Neutrophil (primary cell): ENCODE measurements at regions not wholly inside any gene's neighbourhood (a gene's known extent, or its start where the extent isn't known, plus 50 kb on each side); places are given as distances from the start of the nearest gene placed in this dataset.
"Not testable (repeated sequence)": the region's sequence is repeated elsewhere in the genome, so short reads cannot be mapped to it uniquely, and the experiment has no call there.

Experiments
- H3K27ac ChIP-seq: fragments of 200-600 bp; sonication (generic); 2 replicates; pipeline ENCODE4 v1.5.1; 2016; ENCODE audit warnings: mild to moderate bottlenecking, moderate library complexity
- H3K27me3 ChIP-seq: fragments of 200-600 bp; sonication (generic); 2 replicates; pipeline ENCODE4 v1.6.0; 2016; ENCODE audit warnings: mild to moderate bottlenecking
- H3K36me3 ChIP-seq: fragments of 200-600 bp; sonication (generic); 2 replicates; pipeline ENCODE4 v1.5.1; 2017
- H3K4me1 ChIP-seq, 2 experiments: fragments of 200-600 bp in 1 of 2; sonication (generic) in 1 of 2; 1 replicate in 1 of 2; 2 replicates in 1 of 2; pipeline versions ENCODE4 v1.5.1 to v1.6.1; 2013 to 2016; ENCODE audit warnings: low read depth in 1 of 2, low read length in 1 of 2, mild to moderate bottlenecking in 1 of 2, moderate library complexity in 1 of 2; ENCODE audit not compliant: control insufficient read depth in 1 of 2, insufficient read depth in 1 of 2
- H3K4me3 ChIP-seq, 2 experiments: fragments of 200-600 bp in 1 of 2; sonication (generic) in 1 of 2; 1 replicate in 1 of 2; 2 replicates in 1 of 2; pipeline ENCODE4 v1.5.1; 2013 to 2016; ENCODE audit warnings: low read depth in 1 of 2, low read length in 1 of 2, mild to moderate bottlenecking in 1 of 2, moderate library complexity in 1 of 2
- H3K9me3 ChIP-seq: fragments of 200-600 bp; sonication (generic); 2 replicates; pipeline ENCODE4 v1.5.1; 2016
- CTCF ChIP-seq: fragments of 200-600 bp; sonication (generic); IDR thresholded peaks from 2 replicates; pipeline ENCODE4 v1.5.1; 2016; ENCODE audit warnings: antibody characterized with exemption

DNA sequence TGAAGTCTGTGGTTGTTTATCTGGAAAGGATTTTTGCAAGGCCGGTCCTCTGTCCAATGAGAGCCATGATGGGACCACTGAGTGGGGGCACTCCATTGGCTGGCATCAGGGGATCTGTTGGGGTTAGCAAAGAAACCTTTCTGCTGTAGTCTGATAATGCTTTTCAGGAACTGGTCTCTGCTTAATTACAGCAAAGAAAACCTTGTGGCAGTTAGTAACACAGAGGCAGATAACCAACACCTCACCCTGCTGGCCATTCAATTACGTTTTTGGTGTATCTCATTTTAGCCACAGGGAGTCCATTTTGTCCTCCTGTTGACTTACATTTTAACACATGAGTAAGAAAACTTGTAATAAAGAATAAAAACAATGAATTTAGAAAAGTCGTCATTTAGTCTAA is 629.3 kb upstream of the MDGA2 start:
- H3K27ac ChIP-seq: no peak overlapping the region
- no peak overlapping the region for H3K4me3 ChIP-seq
- TF ChIP-seq CTCF: no peak
- no peaks in the 10 kb centered on the region for H3K27me3 ChIP-seq
- no peaks in the 10 kb centered on the region for H3K4me1 ChIP-seq
- H3K9me3 ChIP-seq: no peaks in the 10 kb centered on the region
- no peaks in the 10 kb centered on the region for H3K36me3 ChIP-seq

GRCh38 chr14:48289701-48290100 is 614.3 kb upstream of the MDGA2 start:
- no peak overlapping the region for H3K27ac ChIP-seq
- H3K36me3 ChIP-seq: no peaks in the 10 kb centered on the region
- no peaks in the 10 kb centered on the region for H3K27me3 ChIP-seq
- no peaks in the 10 kb centered on the region for H3K9me3 ChIP-seq
- H3K4me3 ChIP-seq: no peak overlapping the region
- no peaks in the 10 kb centered on the region for H3K4me1 ChIP-seq
- no peak for TF ChIP-seq CTCF

DNA sequence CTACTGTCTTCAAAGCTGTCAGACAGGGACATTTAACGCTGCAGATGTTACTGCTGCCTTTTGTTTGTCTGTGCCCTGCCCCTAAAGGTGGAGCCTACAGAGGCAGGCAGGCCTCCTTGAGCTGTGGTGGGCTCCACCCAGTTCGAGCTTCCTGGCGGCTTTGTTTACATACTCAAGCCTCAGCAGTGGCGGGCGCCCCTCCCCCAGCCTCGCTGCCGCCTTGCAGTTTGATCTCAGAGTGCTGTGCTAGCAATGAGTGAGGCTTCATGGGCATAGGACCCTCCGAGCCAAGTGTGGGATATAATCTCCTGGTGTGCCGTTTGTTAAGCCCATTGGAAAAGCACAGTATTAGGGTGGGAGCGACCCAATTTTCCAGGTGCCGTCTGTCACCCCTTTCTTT is 609.8 kb upstream of the MDGA2 start:
- not testable (repeated sequence) for H3K27ac ChIP-seq, H3K4me3 ChIP-seq, H3K27me3 ChIP-seq, H3K36me3 ChIP-seq, H3K4me1 ChIP-seq, H3K9me3 ChIP-seq

- H3K4me3 ChIP-seq: no peak overlapping the region
- H3K9me3 ChIP-seq: no peaks in the 10 kb centered on the region
- no peaks in the 10 kb centered on the region for H3K36me3 ChIP-seq
- H3K27ac ChIP-seq: no peak overlapping the region
- TF ChIP-seq CTCF: no peak
- H3K27me3 ChIP-seq: no peaks in the 10 kb centered on the region
- H3K4me1 ChIP-seq: no peaks in the 10 kb centered on the region
Observed at GRCh38 chr14:48275301-48275700, 599.9 kb upstream of the MDGA2 start.

- Histone ChIP-seq H3K27ac (no peak overlapping the region), H3K27me3 (no peaks in the 10 kb centered on the region), H3K4me1 (no peaks in the 10 kb centered on the region), H3K4me3 (no peak overlapping the region), H3K36me3 (no peaks in the 10 kb centered on the region), H3K9me3 (no peaks in the 10 kb centered on the region)
- TF ChIP-seq CTCF: no peak
Observed at GRCh38 chr14:48274826-48275225, 599.4 kb upstream of the MDGA2 start.

GRCh38 chr14:48267926-48268325 is 592.5 kb upstream of the MDGA2 start:
- H3K4me1 ChIP-seq, H3K27me3 ChIP-seq, H3K36me3 ChIP-seq, H3K27ac ChIP-seq, H3K9me3 ChIP-seq, H3K4me3 ChIP-seq: not testable (repeated sequence)

- H3K27me3 ChIP-seq, H3K4me3 ChIP-seq, H3K36me3 ChIP-seq, H3K27ac ChIP-seq, H3K9me3 ChIP-seq, H3K4me1 ChIP-seq: not testable (repeated sequence)
Observed at GRCh38 chr14:48266201-48266600, 590.8 kb upstream of the MDGA2 start.
